LNCaP clone FGC (cell line): ENCODE measurements at regions not wholly inside any gene's neighbourhood (a gene's known extent, or its start where the extent isn't known, plus 50 kb on each side); places are given as distances from the start of the nearest gene placed in this dataset.

Source experiments
- DNase-seq: peaks from one replicate; pipeline ENCODE4 v3.0.0-alpha.2; 2011; ENCODE audit warnings: low read depth
- H3K4me3 ChIP-seq: 2 replicates; pipeline ENCODE4 v1.5.1; 2011; ENCODE audit warnings: mild to moderate bottlenecking, low read depth, low read length, control low read depth
- TF ChIP-seq, protein P1 (sequence below): IDR thresholded peaks from 2 replicates; pipeline ENCODE4 v1.5.1; 2012; ENCODE audit warnings: mild to moderate bottlenecking; ENCODE audit not compliant: control insufficient read depth, insufficient read depth; ENCODE audit errors: extremely low read depth

DNA sequence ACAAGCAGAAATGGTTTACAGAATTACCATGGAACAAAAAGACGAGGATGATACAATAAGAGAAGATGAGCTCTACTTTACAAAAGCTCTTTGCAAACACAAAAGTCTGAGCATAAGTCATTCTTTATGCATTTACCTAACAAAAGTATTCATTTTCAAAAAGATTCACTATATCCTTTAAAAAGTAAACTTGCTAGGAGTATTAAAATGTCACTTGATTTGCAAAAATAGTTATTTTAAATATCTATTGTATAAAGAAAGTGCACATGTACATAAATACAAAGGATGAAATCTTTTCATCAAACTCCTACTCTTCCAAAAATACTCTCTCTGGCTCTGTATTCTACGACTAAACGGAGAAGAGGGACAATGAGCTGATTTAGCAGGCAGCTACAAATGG is 146.4 kb upstream of the STEAP1 start:
- no peak overlapping the region for H3K4me3 ChIP-seq
- DNase-seq: no peak
- TF ChIP-seq, protein P1, sequence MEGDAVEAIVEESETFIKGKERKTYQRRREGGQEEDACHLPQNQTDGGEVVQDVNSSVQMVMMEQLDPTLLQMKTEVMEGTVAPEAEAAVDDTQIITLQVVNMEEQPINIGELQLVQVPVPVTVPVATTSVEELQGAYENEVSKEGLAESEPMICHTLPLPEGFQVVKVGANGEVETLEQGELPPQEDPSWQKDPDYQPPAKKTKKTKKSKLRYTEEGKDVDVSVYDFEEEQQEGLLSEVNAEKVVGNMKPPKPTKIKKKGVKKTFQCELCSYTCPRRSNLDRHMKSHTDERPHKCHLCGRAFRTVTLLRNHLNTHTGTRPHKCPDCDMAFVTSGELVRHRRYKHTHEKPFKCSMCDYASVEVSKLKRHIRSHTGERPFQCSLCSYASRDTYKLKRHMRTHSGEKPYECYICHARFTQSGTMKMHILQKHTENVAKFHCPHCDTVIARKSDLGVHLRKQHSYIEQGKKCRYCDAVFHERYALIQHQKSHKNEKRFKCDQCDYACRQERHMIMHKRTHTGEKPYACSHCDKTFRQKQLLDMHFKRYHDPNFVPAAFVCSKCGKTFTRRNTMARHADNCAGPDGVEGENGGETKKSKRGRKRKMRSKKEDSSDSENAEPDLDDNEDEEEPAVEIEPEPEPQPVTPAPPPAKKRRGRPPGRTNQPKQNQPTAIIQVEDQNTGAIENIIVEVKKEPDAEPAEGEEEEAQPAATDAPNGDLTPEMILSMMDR: no peak

DNA sequence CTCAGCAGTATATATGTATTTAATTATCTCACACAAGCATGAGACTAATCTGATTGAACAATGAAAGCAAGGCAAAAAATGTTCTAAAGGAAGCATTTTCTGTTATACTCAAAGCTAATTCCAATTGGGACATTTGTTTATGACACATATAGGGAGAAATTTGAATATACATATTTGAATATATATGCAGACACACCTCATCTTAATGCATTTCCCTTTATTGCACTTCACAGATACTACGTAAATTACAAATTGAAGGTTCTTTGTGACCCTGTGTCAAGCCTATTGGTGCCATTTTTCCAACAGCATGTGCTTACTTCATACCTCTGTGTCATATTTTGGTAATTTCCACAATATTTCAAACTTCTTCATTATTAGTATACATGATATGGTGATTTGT is 132.1 kb upstream of the STEAP1 start:
- no peak overlapping the region for H3K4me3 ChIP-seq
- DNase-seq: no peak
- TF ChIP-seq, protein P1: no peak

DNA sequence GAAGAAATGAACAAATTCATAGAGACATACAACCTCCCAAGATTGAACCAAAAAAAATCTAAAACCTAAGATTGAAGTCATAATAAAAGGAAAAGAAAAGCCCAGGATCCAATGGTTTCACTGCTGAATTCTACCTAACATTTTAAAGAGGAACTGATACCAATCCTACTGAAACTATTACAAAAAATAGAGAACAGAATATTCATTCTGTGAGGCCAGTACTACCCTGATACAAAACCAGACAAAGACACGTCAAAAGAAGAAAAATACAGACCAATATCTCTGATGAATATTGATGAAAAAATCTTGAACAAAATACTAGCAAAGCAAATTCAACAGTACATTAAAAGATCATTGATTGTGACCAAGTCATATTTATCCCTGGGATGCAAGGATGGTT is 128.5 kb upstream of the STEAP1 start:
- H3K4me3 ChIP-seq: no peak overlapping the region
- no peak for DNase-seq
- TF ChIP-seq, protein P1: no peak

DNA sequence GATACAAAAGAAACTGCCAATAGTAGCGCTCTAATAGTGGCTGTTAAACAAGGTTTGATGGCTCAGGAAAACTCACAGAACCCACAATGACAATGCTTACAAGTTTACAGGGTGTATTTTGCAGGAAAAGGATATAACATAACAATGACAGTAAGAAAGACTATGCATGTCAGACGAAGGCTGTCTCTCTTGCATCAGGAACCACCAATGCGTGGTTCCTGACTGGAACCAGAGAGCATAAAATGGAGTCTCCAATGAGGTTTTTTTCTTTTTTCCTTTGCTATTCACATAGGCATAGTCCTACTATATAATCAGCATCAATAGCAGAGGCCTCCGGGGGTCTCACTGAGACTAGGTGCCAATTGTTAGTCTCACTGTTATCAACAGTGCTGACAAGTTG is 120.4 kb upstream of the STEAP1 start:
- H3K4me3 ChIP-seq: no peak overlapping the region
- TF ChIP-seq, protein P1: no peak
- DNase-seq: no peak

DNA sequence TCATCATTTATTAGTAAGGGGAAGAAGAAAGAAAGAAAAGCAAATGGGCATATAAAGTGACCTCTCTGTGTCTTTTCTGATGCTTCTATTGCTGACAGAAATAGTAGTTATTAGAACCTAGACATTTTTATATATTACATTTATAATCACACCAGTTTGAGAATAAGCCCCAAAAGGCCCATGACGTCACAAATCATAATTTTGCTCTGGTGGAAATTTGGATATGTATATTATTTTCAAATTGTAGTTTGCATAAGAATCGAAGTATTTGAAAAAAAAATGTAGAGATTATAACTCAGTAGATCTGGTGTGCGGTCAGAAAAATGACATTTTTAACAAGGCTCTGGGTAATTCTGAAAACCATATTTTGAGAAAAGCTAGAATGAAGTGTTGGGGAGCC is 101.2 kb upstream of the STEAP1 start:
- DNase-seq: no peak
- H3K4me3 ChIP-seq: no peak overlapping the region
- TF ChIP-seq, protein P1: no peak

DNA sequence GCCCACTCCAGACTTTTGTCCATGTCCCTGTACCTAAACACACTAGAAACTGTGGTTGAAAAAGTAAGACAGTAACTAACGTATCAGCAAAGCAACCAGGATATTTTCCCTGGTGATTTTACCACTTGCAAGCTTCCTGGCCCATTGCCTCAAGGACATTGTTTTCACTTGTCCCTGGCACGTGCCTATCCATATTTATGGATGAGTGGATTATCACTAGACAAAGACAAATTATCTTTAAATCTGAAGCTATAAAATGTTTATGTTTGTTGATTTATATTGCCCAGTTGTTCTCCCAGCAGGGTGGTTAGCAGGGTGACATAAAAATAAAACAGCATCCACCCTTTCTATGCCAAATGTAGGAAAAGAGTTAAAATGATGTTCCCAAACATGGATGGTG is 93.2 kb upstream of the STEAP1 start:
- DNase-seq: peak; percentile 83
- H3K4me3 ChIP-seq: no peak overlapping the region
- TF ChIP-seq, protein P1: no peak

DNA sequence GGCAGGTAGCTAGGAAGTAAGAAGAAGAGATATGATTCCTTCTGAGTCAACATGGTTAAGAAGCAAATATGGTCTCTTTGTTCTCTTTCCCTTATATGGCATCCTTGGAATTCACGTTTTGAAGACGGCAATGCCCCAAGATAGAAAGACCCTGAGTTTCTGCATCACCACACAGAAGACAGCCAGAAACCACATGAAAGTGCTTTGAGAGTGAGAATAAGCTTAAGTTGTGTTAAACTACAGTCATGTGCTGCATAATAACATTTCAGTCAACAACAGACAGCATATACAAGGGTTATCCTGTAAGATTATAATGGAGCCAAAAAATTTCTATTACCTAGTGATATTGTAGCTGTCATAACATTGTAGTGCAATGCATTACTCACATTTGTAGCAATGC is 89.9 kb upstream of the STEAP1 start:
- H3K4me3 ChIP-seq: no peak overlapping the region
- TF ChIP-seq, protein P1: no peak
- DNase-seq: no peak
